ENCODE measurements at regions not wholly inside any gene's neighbourhood (a gene's known extent, or its start where the extent isn't known, plus 50 kb on each side); places are given as distances from the start of the nearest gene placed in this dataset.

GRCh38 chr3:64464955-64465354 lies 222.8 kb downstream of the ADAMTS9 start:
- POLR2A ChIA-PET: no interaction called here
- TF ChIP-seq L3MBTL2 (conservative IDR thresholded peaks at IDR 0.05) (no peak), FOXK2 (IDR thresholded peaks at IDR 0.05) (no peak), TARDBP (IDR thresholded peaks at IDR 0.05) (no peak), HDGF (IDR thresholded peaks at IDR 0.05; ENCODE audit: borderline replicate concordance) (no peak), FOXA1 (IDR thresholded peaks at IDR 0.05) (no peak), ELF4 (IDR thresholded peaks at IDR 0.05) (no peak), SUZ12 (IDR thresholded peaks at IDR 0.05) (no peak), BHLHE40 (IDR thresholded peaks at IDR 0.05; ENCODE audit: borderline replicate concordance) (no peak), ARNT (IDR thresholded peaks at IDR 0.05) (no peak), LEF1 (IDR thresholded peaks at IDR 0.05; ENCODE audit: borderline replicate concordance) (no peak), NFRKB (IDR thresholded peaks at IDR 0.05) (no peak), SP1 (IDR thresholded peaks at IDR 0.05) (no peak), ZNF384 (IDR thresholded peaks at IDR 0.05) (no peak), FOXM1 (IDR thresholded peaks at IDR 0.05; ENCODE audit: borderline replicate concordance) (no peak), CTBP1 (IDR thresholded peaks at IDR 0.05; ENCODE audit: borderline replicate concordance) (no peak), PKNOX1 (IDR thresholded peaks at IDR 0.05) (no peak)
- DNase-seq (ENCODE audit: extremely low spot score): no peak
- CTCF ChIA-PET: interaction anchor here (1.0 to 1.1 kb wide), 2 partner anchors 10 to 240 kb away, joined by 3 read pairs; no protein-coding TSS in a partner anchor

GRCh38 chr3:64463981-64464380 lies 223.8 kb downstream of the ADAMTS9 start:
- no peak for DNase-seq (ENCODE audit: extremely low spot score)
- TF ChIP-seq L3MBTL2 (conservative IDR thresholded peaks at IDR 0.05): no peak
- no peak for TF ChIP-seq FOXA1 (IDR thresholded peaks at IDR 0.05)
- no peak for TF ChIP-seq NFRKB (IDR thresholded peaks at IDR 0.05)
- TF ChIP-seq ELF4 (IDR thresholded peaks at IDR 0.05): no peak
- TF ChIP-seq HDGF (IDR thresholded peaks at IDR 0.05; ENCODE audit: borderline replicate concordance): no peak
- TF ChIP-seq CTBP1 (IDR thresholded peaks at IDR 0.05; ENCODE audit: borderline replicate concordance): no peak
- TF ChIP-seq LEF1 (IDR thresholded peaks at IDR 0.05; ENCODE audit: borderline replicate concordance): no peak
- no peak for TF ChIP-seq PKNOX1 (IDR thresholded peaks at IDR 0.05)
- TF ChIP-seq SP1 (IDR thresholded peaks at IDR 0.05): no peak
- no peak for TF ChIP-seq FOXK2 (IDR thresholded peaks at IDR 0.05)
- TF ChIP-seq SUZ12 (IDR thresholded peaks at IDR 0.05): no peak
- no peak for TF ChIP-seq ARNT (IDR thresholded peaks at IDR 0.05)
- TF ChIP-seq BHLHE40 (IDR thresholded peaks at IDR 0.05; ENCODE audit: borderline replicate concordance): no peak
- TF ChIP-seq ZNF384 (IDR thresholded peaks at IDR 0.05): no peak
- TF ChIP-seq TARDBP (IDR thresholded peaks at IDR 0.05): no peak
- TF ChIP-seq FOXM1 (IDR thresholded peaks at IDR 0.05; ENCODE audit: borderline replicate concordance): no peak
- ChIA-PET CTCF (interaction anchor here (0.6 to 1.8 kb wide), 8 partner anchors 9 to 376 kb away, joined by 3 to 6 read pairs (median 3); no protein-coding TSS in a partner anchor), POLR2A (no interaction called here)

- DNase-seq (ENCODE audit: extremely low spot score): no peak
- TF ChIP-seq CTBP1 (IDR thresholded peaks at IDR 0.05; ENCODE audit: borderline replicate concordance) (no peak), L3MBTL2 (conservative IDR thresholded peaks at IDR 0.05) (no peak), ELF4 (IDR thresholded peaks at IDR 0.05) (no peak), FOXA1 (IDR thresholded peaks at IDR 0.05) (no peak), PKNOX1 (IDR thresholded peaks at IDR 0.05) (no peak), FOXM1 (IDR thresholded peaks at IDR 0.05; ENCODE audit: borderline replicate concordance) (no peak), SUZ12 (IDR thresholded peaks at IDR 0.05) (no peak), TARDBP (IDR thresholded peaks at IDR 0.05) (no peak), ARNT (IDR thresholded peaks at IDR 0.05) (no peak), FOXK2 (IDR thresholded peaks at IDR 0.05) (no peak), ZNF384 (IDR thresholded peaks at IDR 0.05) (no peak), HDGF (IDR thresholded peaks at IDR 0.05; ENCODE audit: borderline replicate concordance) (no peak), LEF1 (IDR thresholded peaks at IDR 0.05; ENCODE audit: borderline replicate concordance) (no peak), NFRKB (IDR thresholded peaks at IDR 0.05) (no peak), BHLHE40 (IDR thresholded peaks at IDR 0.05; ENCODE audit: borderline replicate concordance) (no peak), SP1 (IDR thresholded peaks at IDR 0.05) (no peak)
- ChIA-PET POLR2A (no interaction called here), CTCF (interaction anchor here (0.6 to 1.1 kb wide), 4 partner anchors 278 to 845 kb away, joined by 3 to 6 read pairs (median 4); no protein-coding TSS in a partner anchor)
These were observed 225.6 kb downstream of the ADAMTS9 start for GRCh38 chr3:64462203-64462602.

DNA sequence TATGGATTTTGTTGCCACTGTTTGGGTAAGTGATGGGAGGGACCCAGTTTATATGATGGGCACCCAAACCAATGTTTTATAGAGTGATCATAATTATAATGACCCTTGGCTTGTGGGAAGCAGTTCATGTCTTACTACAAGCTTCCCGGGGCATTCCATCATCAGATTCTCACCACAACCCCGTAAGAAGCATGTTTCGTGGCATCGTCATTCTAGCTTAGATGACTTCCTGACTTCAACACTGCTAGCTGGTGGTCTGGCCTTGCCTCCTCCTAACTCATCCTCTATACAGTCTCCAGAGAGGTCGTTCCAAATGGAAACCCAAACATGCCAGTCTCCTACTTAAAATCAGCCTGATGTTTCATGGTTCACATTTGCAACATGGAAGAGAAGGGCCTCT lies 226.9 kb downstream of the ADAMTS9 start:
- no peak for TF ChIP-seq ZNF384 (IDR thresholded peaks at IDR 0.05)
- TF ChIP-seq TARDBP (IDR thresholded peaks at IDR 0.05): no peak
- no peak for TF ChIP-seq BHLHE40 (IDR thresholded peaks at IDR 0.05; ENCODE audit: borderline replicate concordance)
- TF ChIP-seq NFRKB (IDR thresholded peaks at IDR 0.05): no peak
- TF ChIP-seq HDGF (IDR thresholded peaks at IDR 0.05; ENCODE audit: borderline replicate concordance): no peak
- DNase-seq (ENCODE audit: extremely low spot score): no peak
- ChIA-PET CTCF (interaction anchor here (0.6 kb wide), 1 partner anchor 1167 kb away, joined by 3 read pairs; no protein-coding TSS in a partner anchor), POLR2A (no interaction called here)

DNA sequence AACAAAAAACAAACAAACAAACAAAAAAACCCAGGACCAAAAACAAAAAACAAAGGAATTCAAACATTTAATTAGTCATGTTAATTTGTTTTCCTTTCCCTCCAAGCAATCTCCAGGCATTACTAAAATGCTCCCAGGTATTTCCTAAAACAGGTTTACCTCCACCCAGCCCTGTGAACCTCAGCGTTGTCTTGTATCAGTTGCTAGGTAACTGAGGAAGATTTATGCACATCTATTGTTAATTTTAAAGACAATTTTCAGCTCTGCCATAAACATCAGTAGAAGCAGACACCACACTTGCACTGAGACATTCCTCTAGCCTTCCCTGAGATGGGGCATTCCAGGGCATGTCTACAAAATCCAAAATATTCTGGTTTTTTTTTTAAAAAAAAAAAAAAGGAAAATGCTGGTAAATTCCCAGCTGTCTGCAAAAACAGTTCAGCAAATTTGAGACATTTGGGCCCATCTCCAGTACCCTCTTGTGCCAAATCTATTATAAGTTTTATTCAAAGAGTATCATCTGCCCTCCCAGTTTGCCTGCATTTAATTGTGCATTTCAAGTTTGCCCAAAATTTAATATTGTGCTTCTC lies 227.6 kb downstream of the ADAMTS9 start:
- DNase-seq (ENCODE audit: extremely low spot score): no peak
- no peak for TF ChIP-seq TARDBP (IDR thresholded peaks at IDR 0.05)
- TF ChIP-seq PKNOX1 (IDR thresholded peaks at IDR 0.05): peak; percentile 42
- no peak for TF ChIP-seq LEF1 (IDR thresholded peaks at IDR 0.05; ENCODE audit: borderline replicate concordance)
- no peak for TF ChIP-seq BHLHE40 (IDR thresholded peaks at IDR 0.05; ENCODE audit: borderline replicate concordance)
- ChIA-PET POLR2A (no interaction called here), CTCF (interaction anchor here (0.6 kb wide), 1 partner anchor 24 kb away, joined by 3 read pairs; no protein-coding TSS in a partner anchor)
